Amygdala (tissue), 56 donors: ENCODE measurements at regions not wholly inside any gene's neighbourhood (a gene's known extent, or its start where the extent isn't known, plus 50 kb on each side); places are given as distances from the start of the nearest gene placed in this dataset.

Source experiments
- DNase-seq, 56 donors: peaks; one replicate each; lab custom pipeline; 2025; lab: John Stamatoyannopoulos, UW

GRCh38 chr13:111472559-111473460 is 152.4 kb downstream of the TEX29 start:
- DNase-seq, result no peak

GRCh38 chr13:111474136-111475002 is 153.9 kb downstream of the TEX29 start:
- peak in 9 of 56 donors; percentile 3 to 34 (median 14) for DNase-seq

- peak in 1 of 56 donors; percentile 4 for DNase-seq
Measured at GRCh38 chr13:111475488-111475887, 155.0 kb downstream of the TEX29 start.

GRCh38 chr13:111476197-111476596 is 155.8 kb downstream of the TEX29 start:
- no peak for DNase-seq

GRCh38 chr13:111479412-111479811 is 159.0 kb downstream of the TEX29 start:
- DNase-seq, result no peak

GRCh38 chr13:111480503-111480902 is 160.1 kb downstream of the TEX29 start:
- no peak for DNase-seq

GRCh38 chr13:111480976-111481375 is 160.5 kb downstream of the TEX29 start:
- no peak for DNase-seq

GRCh38 chr13:111482126-111482525 is 161.7 kb downstream of the TEX29 start:
- DNase-seq, result no peak

- DNase-seq, result no peak
Measured at GRCh38 chr13:111482806-111483620, 162.6 kb downstream of the TEX29 start.

- no peak for DNase-seq
Measured at GRCh38 chr13:111483621-111483987, 163.2 kb downstream of the TEX29 start.

GRCh38 chr13:111484141-111484925 is 163.9 kb downstream of the TEX29 start:
- no peak for DNase-seq

- DNase-seq, result no peak
Measured at GRCh38 chr13:111484959-111485358, 164.5 kb downstream of the TEX29 start.

GRCh38 chr13:111485491-111486250 is 165.2 kb downstream of the TEX29 start:
- DNase-seq, result no peak

GRCh38 chr13:111486331-111486730 is 165.9 kb downstream of the TEX29 start:
- DNase-seq, result no peak

- no peak for DNase-seq
Measured at GRCh38 chr13:111486801-111487200, 166.4 kb downstream of the TEX29 start.

GRCh38 chr13:111488486-111489132 is 168.2 kb downstream of the TEX29 start:
- DNase-seq, result no peak

GRCh38 chr13:111489301-111489700 is 168.9 kb downstream of the TEX29 start:
- DNase-seq, result no peak

- DNase-seq, result no peak
Measured at GRCh38 chr13:111490611-111491010, 170.2 kb downstream of the TEX29 start.
